GM12878 (cell line): ENCODE measurements at regions not wholly inside any gene's neighbourhood (a gene's known extent, or its start where the extent isn't known, plus 50 kb on each side); places are given as distances from the start of the nearest gene placed in this dataset.

ENCODE experiments used
- ATAC-seq: fragments of 200-7000 bp; cut with Tn5 transposase; 3 replicates; pipeline ENCODE4 v1.9.1; 2020; ENCODE audit warnings: mild to moderate bottlenecking, moderate library complexity
- BruUV-seq: library from RNA; stranded (reverse); fragments of 400-500 nt; replicated peaks from 2 replicates; lab custom pipeline; 2021; lab: Mats Ljungman, UMichigan
- CTCF ChIA-PET: fragments of 300-600 bp; sonication (Branson Sonifier 250); formaldehyde crosslinking; extraction: SDS; loops from one replicate; lab custom pipeline; 2021; ENCODE audit warnings: inconsistent platforms; lab: Yijun Ruan, JAX
- POLR2A ChIA-PET: fragments of 350-600 bp; formaldehyde crosslinking; extraction: SDS; loops from one replicate; lab custom pipeline; 2021; ENCODE audit warnings: inconsistent platforms; lab: Charles Lee
- RAD21 ChIA-PET: fragments of 300-600 bp; sonication (Branson Sonifier 250); formaldehyde crosslinking; loops from one replicate; lab custom pipeline; 2023; ENCODE audit warnings: antibody characterized with exemption; ENCODE audit not compliant: unreplicated experiment; lab: Charles Lee
- SMC1A ChIA-PET: fragments of 300-600 bp; sonication (Branson Sonifier 250); formaldehyde crosslinking; loops from one replicate; lab custom pipeline; 2023; ENCODE audit not compliant: unreplicated experiment, uncharacterized antibody; lab: Charles Lee
- DNase-seq: peaks from one replicate; pipeline ENCODE4 v3.0.0-alpha.2; 2011; ENCODE audit warnings: low read depth, low spot score
- FAIRE-seq: peaks from 3 replicates; lab custom pipeline; 2011; peaks lifted over from hg19 to GRCh38; lab: Jason Lieb, UNC
- H2AFZ ChIP-seq: 2 replicates; pipeline ENCODE4 v1.6.0; 2011; ENCODE audit warnings: low read depth, low read length, control low read depth; ENCODE audit not compliant: control insufficient read depth
- H3K27ac ChIP-seq: 2 replicates; pipeline ENCODE4 v1.5.1; 2011; ENCODE audit warnings: control low read depth; ENCODE audit not compliant: control insufficient read depth, insufficient read depth
- H3K27me3 ChIP-seq, 2 experiments: replicated peaks in 1 of 2; 2 replicates each; pipeline versions ENCODE4 v1.6.0 to v1.6.1; 2011; ENCODE audit warnings: low read length in 1 of 2; ENCODE audit not compliant: control insufficient read depth in 2 of 2, insufficient read depth in 2 of 2
- H3K36me3 ChIP-seq, 2 experiments: 2 replicates each; pipeline ENCODE4 v1.5.1; 2011; ENCODE audit warnings: low read length in 1 of 2; ENCODE audit not compliant: control insufficient read depth in 2 of 2, insufficient read depth in 2 of 2
- H3K4me1 ChIP-seq: 2 replicates; pipeline ENCODE4 v1.6.1; 2011; ENCODE audit warnings: mild to moderate bottlenecking, low read length, moderate library complexity, mixed read lengths; ENCODE audit not compliant: control insufficient read depth, insufficient read depth
- H3K4me2 ChIP-seq: 2 replicates; pipeline ENCODE4 v1.6.0; 2011; ENCODE audit warnings: control low read depth; ENCODE audit not compliant: control insufficient read depth, insufficient read depth
- H3K4me3 ChIP-seq: fragments of 200-600 bp; sonication (generic); 2 replicates; pipeline ENCODE4 v1.5.1; 2016
- H3K79me2 ChIP-seq: 2 replicates; pipeline ENCODE4 v1.6.0; 2011; ENCODE audit warnings: low read length; ENCODE audit not compliant: control insufficient read depth, insufficient read depth
- H3K9ac ChIP-seq: 2 replicates; pipeline ENCODE4 v1.8.0; 2011; ENCODE audit warnings: low read length, control low read depth, mixed read lengths; ENCODE audit not compliant: control insufficient read depth, insufficient read depth
- H3K9me3 ChIP-seq: replicated peaks from 3 replicates; pipeline ENCODE4 v1.5.1; 2011; ENCODE audit warnings: mild to moderate bottlenecking, low read length; ENCODE audit not compliant: control insufficient read depth, insufficient read depth
- H4K20me1 ChIP-seq: 2 replicates; pipeline ENCODE4 v1.6.0; 2011; ENCODE audit not compliant: control insufficient read depth, insufficient read depth
- HDAC6 ChIP-seq: fragments of 200-600 bp; sonication (generic); IDR thresholded peaks from one replicate; pipeline ENCODE4 v1.8.0; 2017; ENCODE audit warnings: antibody characterized with exemption; ENCODE audit not compliant: unreplicated experiment
- HDGF ChIP-seq: fragments of 450-650 bp; IDR thresholded peaks from 2 replicates; pipeline ENCODE4 v1.6.1; 2016; ENCODE audit warnings: antibody characterized with exemption
- HSF1 ChIP-seq: fragments of 150-350 bp; IDR thresholded peaks from 2 replicates; pipeline ENCODE4 v1.6.1; 2014; ENCODE audit warnings: mild to moderate bottlenecking, low read depth, low read length
- MEF2A ChIP-seq: IDR thresholded peaks from 2 replicates; pipeline ENCODE4 v1.6.1; 2011; ENCODE audit warnings: low read depth, mild to moderate bottlenecking, low read length, moderate library complexity; ENCODE audit not compliant: insufficient read depth
- STAT1 ChIP-seq: fragments of 450-650 bp; conservative IDR thresholded peaks from 2 replicates; pipeline ENCODE4 v1.6.1; 2014; ENCODE audit warnings: antibody characterized with exemption, mild to moderate bottlenecking
- TCF12 ChIP-seq: IDR thresholded peaks from 2 replicates; pipeline ENCODE4 v1.6.1; 2011; ENCODE audit warnings: low read depth, mild to moderate bottlenecking, low read length
- USF2 ChIP-seq: IDR thresholded peaks from 2 replicates; pipeline ENCODE4 v1.6.1; 2011; ENCODE audit warnings: low read depth, low read length, improper control_type of control experiment, borderline replicate concordance
- ZNF207 ChIP-seq: fragments of 450-650 bp; IDR thresholded peaks from 2 replicates; pipeline ENCODE4 v1.6.1; 2014; ENCODE audit warnings: antibody characterized with exemption, mild to moderate bottlenecking, borderline replicate concordance
- WGBS: methylation state at CpG from one replicate; pipeline ENCODE4 v1.1.6; 2016; ENCODE audit warnings: low lambda C conversion rate; ENCODE audit not compliant: insufficient replicate concordance, insufficient coverage; ENCODE audit errors: missing lambda C conversion rate; 5-methylcytosine and 5-hydroxymethylcytosine counted together
- in situ Hi-C: fragments of 300-500 bp; cut with MboI; formaldehyde crosslinking; loops from 9 replicates; pipeline ENCODE4 v1.14.3; 2018; ENCODE audit warnings: mixed read lengths
- intact Hi-C: fragments of 100-400 bp; cut with micrococcal nuclease; formaldehyde crosslinking; loops from one replicate; pipeline ENCODE4 v1.14.2; 2022; ENCODE audit not compliant: unreplicated experiment
- TF ChIP-seq, protein P1 (sequence below): fragments of 450-650 bp; IDR thresholded peaks from 2 replicates; pipeline ENCODE4 v1.6.1; 2014; ENCODE audit warnings: mild to moderate bottlenecking

DNA sequence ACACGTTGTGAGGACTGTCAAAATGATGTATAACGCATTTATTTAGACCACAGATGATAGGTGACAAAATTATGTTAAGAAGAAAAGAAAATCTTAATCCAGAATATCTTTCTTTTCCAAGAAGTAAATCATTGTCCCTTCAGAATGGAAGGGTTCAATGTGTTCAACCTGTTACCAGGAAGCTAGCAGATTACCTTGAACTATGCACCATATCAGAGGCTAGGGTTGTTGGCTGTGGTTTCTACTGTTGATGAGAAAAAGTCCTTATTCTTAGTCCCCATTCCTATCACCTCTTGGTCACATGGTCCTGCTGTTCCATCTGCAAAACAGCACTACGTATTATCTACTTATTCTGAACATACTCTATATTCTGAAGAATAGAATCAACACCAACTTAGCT, 339.5 kb upstream of the CADM1 start:
- in situ Hi-C loops: no loop called here
- RAD21 ChIA-PET: no interaction called here
- no TSS peak for BruUV-seq
- H3K4me2 ChIP-seq: no peak overlapping the region
- SMC1A ChIA-PET: no interaction called here
- no peak for FAIRE-seq
- no peaks in the 10 kb centered on the region; the same call in 1 of the 2 replicates for H3K4me1 ChIP-seq
- no peak overlapping the region for H2AFZ ChIP-seq
- no peaks in the 10 kb centered on the region for H3K36me3 ChIP-seq
- no peak for ATAC-seq
- intact Hi-C loops: no loop called here
- H3K27ac ChIP-seq: no peak overlapping the region
- no peaks in the 10 kb centered on the region for H4K20me1 ChIP-seq
- H3K4me3 ChIP-seq: no peak overlapping the region
- no peaks in the 10 kb centered on the region; a peak in 2 of 4 replicates for H3K27me3 ChIP-seq
- CTCF ChIA-PET: no interaction called here
- TF ChIP-seq STAT1: no peak
- TF ChIP-seq HSF1: no peak
- no peak for TF ChIP-seq TCF12
- no peak for TF ChIP-seq ZNF207
- no peak for TF ChIP-seq HDAC6
- TF ChIP-seq HDGF: no peak
- no peak for TF ChIP-seq MEF2A
- TF ChIP-seq USF2: no peak
- TF ChIP-seq, protein P1, sequence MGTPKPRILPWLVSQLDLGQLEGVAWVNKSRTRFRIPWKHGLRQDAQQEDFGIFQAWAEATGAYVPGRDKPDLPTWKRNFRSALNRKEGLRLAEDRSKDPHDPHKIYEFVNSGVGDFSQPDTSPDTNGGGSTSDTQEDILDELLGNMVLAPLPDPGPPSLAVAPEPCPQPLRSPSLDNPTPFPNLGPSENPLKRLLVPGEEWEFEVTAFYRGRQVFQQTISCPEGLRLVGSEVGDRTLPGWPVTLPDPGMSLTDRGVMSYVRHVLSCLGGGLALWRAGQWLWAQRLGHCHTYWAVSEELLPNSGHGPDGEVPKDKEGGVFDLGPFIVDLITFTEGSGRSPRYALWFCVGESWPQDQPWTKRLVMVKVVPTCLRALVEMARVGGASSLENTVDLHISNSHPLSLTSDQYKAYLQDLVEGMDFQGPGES: no peak
- TF ChIP-seq, all 136 proteins: peak for 0
- Histone ChIP-seq H3K79me2 (no peaks in the 10 kb centered on the region), H3K9me3 (no peaks in the 10 kb centered on the region), H3K9ac (no peak overlapping the region)
- WGBS: 0% methylated on average over 3 of the region's 3 CpGs
- POLR2A ChIA-PET: no interaction called here
- DNase-seq: no peak
